ENCODE measurements at regions not wholly inside any gene's neighbourhood (a gene's known extent, or its start where the extent isn't known, plus 50 kb on each side); places are given as distances from the start of the nearest gene placed in this dataset.

GRCh38 chr21:22536509-22536908, 1538.3 kb downstream of the NCAM2 start:
- DNase-seq (ENCODE audit: low read depth), result no peak

- DNase-seq (ENCODE audit: low read depth), result no peak
Measured at GRCh38 chr21:22544747-22545146, 1546.5 kb downstream of the NCAM2 start.

- no peak for DNase-seq (ENCODE audit: low read depth)
Measured at GRCh38 chr21:22552390-22552789, 1554.2 kb downstream of the NCAM2 start.

- DNase-seq (ENCODE audit: low read depth), result no peak
Measured at GRCh38 chr21:22554690-22555316, 1556.6 kb downstream of the NCAM2 start.

- DNase-seq (ENCODE audit: low read depth), result no peak
Measured at GRCh38 chr21:22556829-22557228, 1558.6 kb downstream of the NCAM2 start.

- DNase-seq (ENCODE audit: low read depth), result no peak
Measured at GRCh38 chr21:22561946-22562345, 1563.7 kb downstream of the NCAM2 start.

GRCh38 chr21:22573834-22574233, 1575.6 kb downstream of the NCAM2 start:
- no peak for DNase-seq (ENCODE audit: low read depth)

- DNase-seq (ENCODE audit: low read depth), result no peak
Measured at GRCh38 chr21:22575165-22575584, 1577.0 kb downstream of the NCAM2 start.

- no peak for DNase-seq (ENCODE audit: low read depth)
Measured at GRCh38 chr21:22579741-22580140, 1581.5 kb downstream of the NCAM2 start.

- no peak for DNase-seq (ENCODE audit: low read depth)
Measured at GRCh38 chr21:22582026-22582425, 1583.8 kb downstream of the NCAM2 start.

GRCh38 chr21:22584308-22584707, 1586.1 kb downstream of the NCAM2 start:
- no peak for DNase-seq (ENCODE audit: low read depth)

- no peak for DNase-seq (ENCODE audit: low read depth)
Measured at GRCh38 chr21:22585558-22585957, 1587.3 kb downstream of the NCAM2 start.

- no peak for DNase-seq (ENCODE audit: low read depth)
Measured at GRCh38 chr21:22597660-22598255, 1599.5 kb downstream of the NCAM2 start.

GRCh38 chr21:22609802-22610201, 1611.6 kb downstream of the NCAM2 start:
- DNase-seq (ENCODE audit: low read depth), result no peak

GRCh38 chr21:22627911-22628310, 1629.7 kb downstream of the NCAM2 start:
- DNase-seq (ENCODE audit: low read depth), result no peak

- DNase-seq (ENCODE audit: low read depth), result no peak
Measured at GRCh38 chr21:22630953-22631465, 1632.8 kb downstream of the NCAM2 start.

GRCh38 chr21:22632176-22632575, 1634.0 kb downstream of the NCAM2 start:
- DNase-seq (ENCODE audit: low read depth), result no peak

GRCh38 chr21:22649246-22649645, 1651.0 kb downstream of the NCAM2 start:
- no peak for DNase-seq (ENCODE audit: low read depth)

- no peak for DNase-seq (ENCODE audit: low read depth)
Measured at GRCh38 chr21:22650226-22650625, 1652.0 kb downstream of the NCAM2 start.

- DNase-seq (ENCODE audit: low read depth), result no peak
Measured at GRCh38 chr21:22657781-22658180, 1659.6 kb downstream of the NCAM2 start.

- DNase-seq (ENCODE audit: low read depth), result no peak
Measured at GRCh38 chr21:22670148-22670547, 1671.9 kb downstream of the NCAM2 start.

- no peak for DNase-seq (ENCODE audit: low read depth)
Measured at GRCh38 chr21:22679207-22679606, 1681.0 kb downstream of the NCAM2 start.

GRCh38 chr21:22691658-22692057, 1693.4 kb downstream of the NCAM2 start:
- no peak for DNase-seq (ENCODE audit: low read depth)

Measured in myocyte (in vitro differentiated cells).